KMS-11 (cell line): ENCODE measurements at regions not wholly inside any gene's neighbourhood (a gene's known extent, or its start where the extent isn't known, plus 50 kb on each side); places are given as distances from the start of the nearest gene placed in this dataset.

Experiments used
- H2AFZ ChIP-seq: fragments of 200-600 bp; sonication (generic); 2 replicates; pipeline ENCODE4 v1.6.1; 2016; ENCODE audit warnings: antibody characterized with exemption, mixed run types, low read depth
- H3K27ac ChIP-seq: fragments of 200-600 bp; sonication (generic); 2 replicates; pipeline ENCODE4 v1.6.1; 2016; ENCODE audit warnings: mild to moderate bottlenecking, mixed run types
- H3K27me3 ChIP-seq: fragments of 200-600 bp; sonication (generic); 2 replicates; pipeline ENCODE4 v1.6.1; 2017; ENCODE audit warnings: mild to moderate bottlenecking, low read depth, mixed run types, moderate library complexity; ENCODE audit not compliant: insufficient read depth
- H3K36me3 ChIP-seq: fragments of 200-600 bp; sonication (generic); 2 replicates; pipeline ENCODE4 v1.6.1; 2017; ENCODE audit warnings: mild to moderate bottlenecking, mixed run types; ENCODE audit not compliant: insufficient read depth
- H3K4me1 ChIP-seq: fragments of 200-600 bp; sonication (generic); 2 replicates; pipeline ENCODE4 v1.6.1; 2016; ENCODE audit warnings: mild to moderate bottlenecking, low read depth, mixed run types; ENCODE audit not compliant: poor library complexity, severe bottlenecking
- H3K4me2 ChIP-seq: fragments of 200-600 bp; sonication (generic); 2 replicates; pipeline ENCODE4 v1.7.0; 2016; ENCODE audit warnings: mild to moderate bottlenecking, mixed run types
- H3K4me3 ChIP-seq: fragments of 200-600 bp; sonication (generic); IDR thresholded peaks from 2 replicates; pipeline ENCODE4 v1.6.1; 2017; ENCODE audit warnings: low read depth, low read length, mixed read lengths; ENCODE audit not compliant: insufficient read depth
- H3K79me2 ChIP-seq: fragments of 200-600 bp; sonication (generic); 2 replicates; pipeline ENCODE4 v1.6.1; 2016; ENCODE audit warnings: low read depth, mixed run types; ENCODE audit not compliant: insufficient read depth
- H3K9ac ChIP-seq: fragments of 200-600 bp; sonication (generic); 2 replicates; pipeline ENCODE4 v1.6.1; 2016; ENCODE audit warnings: mild to moderate bottlenecking, mixed run types
- H4K20me1 ChIP-seq: fragments of 200-600 bp; sonication (generic); 2 replicates; pipeline ENCODE4 v1.6.1; 2016; ENCODE audit warnings: mild to moderate bottlenecking, mixed run types; ENCODE audit not compliant: insufficient read depth
- TF ChIP-seq, protein P1 (sequence below): fragments of 200-600 bp; sonication (generic); conservative IDR thresholded peaks from 2 replicates; pipeline ENCODE4 v1.6.1; 2017; ENCODE audit warnings: low read depth, mild to moderate bottlenecking, antibody characterized with exemption, low read length, moderate library complexity, mixed read lengths

DNA sequence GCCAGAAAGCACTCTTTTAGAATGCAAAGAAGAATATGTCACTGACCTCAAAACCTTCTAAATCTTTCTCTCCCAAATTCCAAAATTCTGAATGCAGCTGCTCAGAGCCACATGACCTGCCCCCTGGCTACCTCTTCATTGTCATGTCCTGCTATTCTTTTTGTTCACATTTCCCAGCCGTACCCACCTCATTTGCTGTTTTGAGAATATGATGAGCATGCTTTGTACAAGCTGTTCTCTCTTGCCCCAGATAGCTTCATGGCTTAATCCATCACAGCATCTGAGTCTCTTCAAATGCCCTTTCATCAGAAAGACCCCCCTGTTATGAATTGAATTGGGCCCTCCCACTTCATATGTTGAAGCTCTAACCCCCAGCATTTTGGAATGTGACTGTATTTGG lies 214.3 kb downstream of the KCNS3 start:
- Histone ChIP-seq H3K4me1 (no peaks in the 10 kb centered on the region), H3K9ac (no peak overlapping the region), H2AFZ (no peak overlapping the region), H3K36me3 (no peaks in the 10 kb centered on the region), H4K20me1 (no peaks in the 10 kb centered on the region), H3K27me3 (no peaks in the 10 kb centered on the region), H3K27ac (no peak overlapping the region), H3K4me3 (no peak overlapping the region), H3K4me2 (no peak overlapping the region), H3K79me2 (no peaks in the 10 kb centered on the region)
- TF ChIP-seq, protein P1, sequence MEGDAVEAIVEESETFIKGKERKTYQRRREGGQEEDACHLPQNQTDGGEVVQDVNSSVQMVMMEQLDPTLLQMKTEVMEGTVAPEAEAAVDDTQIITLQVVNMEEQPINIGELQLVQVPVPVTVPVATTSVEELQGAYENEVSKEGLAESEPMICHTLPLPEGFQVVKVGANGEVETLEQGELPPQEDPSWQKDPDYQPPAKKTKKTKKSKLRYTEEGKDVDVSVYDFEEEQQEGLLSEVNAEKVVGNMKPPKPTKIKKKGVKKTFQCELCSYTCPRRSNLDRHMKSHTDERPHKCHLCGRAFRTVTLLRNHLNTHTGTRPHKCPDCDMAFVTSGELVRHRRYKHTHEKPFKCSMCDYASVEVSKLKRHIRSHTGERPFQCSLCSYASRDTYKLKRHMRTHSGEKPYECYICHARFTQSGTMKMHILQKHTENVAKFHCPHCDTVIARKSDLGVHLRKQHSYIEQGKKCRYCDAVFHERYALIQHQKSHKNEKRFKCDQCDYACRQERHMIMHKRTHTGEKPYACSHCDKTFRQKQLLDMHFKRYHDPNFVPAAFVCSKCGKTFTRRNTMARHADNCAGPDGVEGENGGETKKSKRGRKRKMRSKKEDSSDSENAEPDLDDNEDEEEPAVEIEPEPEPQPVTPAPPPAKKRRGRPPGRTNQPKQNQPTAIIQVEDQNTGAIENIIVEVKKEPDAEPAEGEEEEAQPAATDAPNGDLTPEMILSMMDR: no peak

DNA sequence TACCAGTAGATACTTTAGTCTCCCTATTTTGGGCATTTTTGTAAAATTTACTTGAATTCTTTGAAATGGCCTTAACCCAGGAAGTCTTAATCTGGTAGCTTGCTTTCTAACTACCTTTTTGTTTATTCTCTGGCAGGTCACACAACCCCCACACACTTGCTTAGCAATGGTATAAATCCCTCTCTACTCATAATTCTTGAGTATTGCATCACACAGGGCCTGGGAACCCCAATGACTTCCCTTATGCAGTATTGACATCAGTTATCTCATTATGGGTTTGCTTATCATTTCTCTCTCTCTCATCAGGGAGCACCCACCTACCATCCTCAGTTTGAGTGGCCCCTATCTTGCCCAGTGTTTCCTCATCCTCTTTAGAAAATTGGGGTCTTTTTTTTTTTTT lies 207.1 kb downstream of the KCNS3 start:
- Histone ChIP-seq H3K36me3 (no peaks in the 10 kb centered on the region), H3K4me1 (no peaks in the 10 kb centered on the region), H3K27me3 (no peaks in the 10 kb centered on the region), H3K9ac (no peak overlapping the region), H2AFZ (no peak overlapping the region), H3K79me2 (no peaks in the 10 kb centered on the region), H4K20me1 (no peaks in the 10 kb centered on the region), H3K4me3 (no peak overlapping the region), H3K27ac (no peak overlapping the region), H3K4me2 (no peak overlapping the region)
- TF ChIP-seq, protein P1: no peak

- TF ChIP-seq, protein P1: no peak
- Histone ChIP-seq H3K27ac (no peak overlapping the region), H3K9ac (no peak overlapping the region)
Measured at GRCh38 chr2:18084376-18084775, 205.9 kb downstream of the KCNS3 start.

DNA sequence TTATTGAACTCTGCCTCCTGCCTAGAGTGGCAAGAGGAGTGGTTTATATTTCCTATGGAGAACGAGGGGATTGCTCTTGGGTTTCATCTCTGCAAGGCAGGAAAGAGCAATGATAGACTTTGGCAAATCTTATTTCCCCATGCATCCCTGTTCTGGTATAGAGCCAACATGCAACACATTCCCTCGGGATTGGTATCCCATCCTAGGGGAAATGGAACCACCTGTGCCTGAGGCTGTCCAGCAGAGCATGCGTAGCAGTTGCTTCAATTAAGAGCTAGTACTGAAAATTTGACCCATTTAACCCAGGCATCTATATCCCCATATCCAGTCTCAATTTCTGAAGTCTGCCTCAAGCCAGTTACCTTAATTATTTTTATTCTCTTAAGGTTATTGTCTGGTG lies 205.3 kb downstream of the KCNS3 start:
- no peaks in the 10 kb centered on the region for H3K4me1 ChIP-seq
- H3K27ac ChIP-seq: no peak overlapping the region
- H3K36me3 ChIP-seq: no peaks in the 10 kb centered on the region
- no peak overlapping the region for H3K4me2 ChIP-seq
- TF ChIP-seq, protein P1: no peak
- no peaks in the 10 kb centered on the region for H3K27me3 ChIP-seq
- no peak overlapping the region for H2AFZ ChIP-seq
- H3K9ac ChIP-seq: no peak overlapping the region
- H4K20me1 ChIP-seq: no peaks in the 10 kb centered on the region
- H3K79me2 ChIP-seq: no peaks in the 10 kb centered on the region
- H3K4me3 ChIP-seq: no peak overlapping the region

More at GRCh38 chr2:18084376-18084775, 205.9 kb downstream of the KCNS3 start:
- Histone ChIP-seq H3K79me2 (no peaks in the 10 kb centered on the region), H4K20me1 (no peaks in the 10 kb centered on the region), H3K36me3 (no peaks in the 10 kb centered on the region), H2AFZ (no peak overlapping the region), H3K4me1 (no peaks in the 10 kb centered on the region), H3K4me3 (no peak overlapping the region), H3K4me2 (no peak overlapping the region), H3K27me3 (no peaks in the 10 kb centered on the region)
